Esophagus squamous epithelium (tissue), 5 donors: ENCODE measurements at regions not wholly inside any gene's neighbourhood (a gene's known extent, or its start where the extent isn't known, plus 50 kb on each side); places are given as distances from the start of the nearest gene placed in this dataset.
"Not testable (repeated sequence)": the region's sequence is repeated elsewhere in the genome, so short reads cannot be mapped to it uniquely, and the experiment has no call there.

Experiments
- DNase-seq: peaks from one replicate; lab custom pipeline; 2025; lab: John Stamatoyannopoulos, UW
- H3K27ac ChIP-seq, 4 donors: fragments of 200-600 bp; sonication (generic); one replicate each; pipeline ENCODE4 v1.5.1; 2016 to 2019; ENCODE audit warnings: mild to moderate bottlenecking in 1 of 4
- H3K27me3 ChIP-seq, 4 donors: fragments of 200-600 bp; sonication (generic); 1 replicate in 3 of 4; 2 replicates in 1 of 4; pipeline versions ENCODE4 v1.5.1 to v1.6.0; 2017 to 2021; ENCODE audit warnings: antibody characterized with exemption in 1 of 4
- H3K36me3 ChIP-seq, 3 donors: fragments of 200-600 bp; sonication (generic); one replicate each; pipeline ENCODE4 v1.5.1; 2016 to 2019
- H3K4me1 ChIP-seq, 3 donors: fragments of 200-600 bp; sonication (generic); one replicate each; pipeline ENCODE4 v1.5.1; 2017 to 2019
- H3K4me3 ChIP-seq, 4 donors: fragments of 200-600 bp; sonication (generic); 1 replicate in 3 of 4; 2 replicates in 1 of 4; pipeline ENCODE4 v1.5.1; 2016 to 2019; ENCODE audit warnings: mild to moderate bottlenecking in 2 of 4, moderate library complexity in 1 of 4
- H3K9me3 ChIP-seq, 3 donors: fragments of 200-600 bp; sonication (generic); one replicate each; pipeline ENCODE4 v1.5.1; 2016 to 2019
- POLR2A ChIP-seq, 4 donors: fragments of 450-650 bp; IDR thresholded peaks; one replicate each; pipeline ENCODE4 v1.6.1; 2017; ENCODE audit warnings: antibody characterized with exemption in 4 of 4, mild to moderate bottlenecking in 4 of 4, moderate library complexity in 3 of 4
- WGBS, 2 donors: methylation state at CpG; one replicate each; pipeline ENCODE4 v1.1.5; 2018; 5-methylcytosine and 5-hydroxymethylcytosine counted together
- intact Hi-C: fragments of 100-400 bp; cut with DNase I; formaldehyde crosslinking; loops from one replicate; pipeline ENCODE4 v1.15.0; 2022
- TF ChIP-seq, protein P1 (sequence below), 6 experiments: fragments of 450-650 bp in 4 of 6; fragments of 200-600 bp in 2 of 6; sonication (generic) in 2 of 6; IDR thresholded peaks; one replicate each; pipeline ENCODE4 v1.5.1; 2016 to 2019; ENCODE audit warnings: antibody characterized with exemption in 6 of 6, mild to moderate bottlenecking in 4 of 6, moderate library complexity in 4 of 6
- donor health status: DM: yes; HTN: yes; CAD: no.

DNA sequence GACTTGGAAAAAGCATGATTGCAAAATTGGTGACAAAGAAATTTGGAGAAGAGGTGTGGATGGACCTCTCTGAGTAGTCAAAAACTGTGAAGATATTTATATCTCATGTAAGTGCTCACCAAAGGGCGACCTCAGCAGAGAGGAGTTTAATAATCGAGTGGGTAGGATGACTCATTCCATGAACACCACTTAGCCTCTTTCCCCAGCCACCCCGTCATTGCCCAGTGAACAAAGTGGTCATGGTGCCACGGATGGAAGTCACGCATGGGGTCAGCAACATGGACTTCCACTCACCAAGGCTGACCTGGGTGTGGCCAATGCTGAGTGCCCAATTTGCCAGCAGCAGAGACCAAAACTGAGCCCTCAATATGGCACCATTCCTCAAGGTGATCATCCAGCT, 997.4 kb upstream of the GYPC start:
- Histone ChIP-seq H3K27ac (no peak overlapping the region), H3K9me3 (peaks cover 0 to 18% (median 0%) of the 10 kb centered on the region in 3 donors), H3K36me3 (no peaks in the 10 kb centered on the region), H3K4me1 (no peaks in the 10 kb centered on the region), H3K27me3 (no peaks in the 10 kb centered on the region), H3K4me3 (no peak overlapping the region)
- no peak for DNase-seq
- 61 to 75% methylated on average over 3 to 5 of the region's 5 CpGs for WGBS, 2 donors
- TF ChIP-seq, protein P1, sequence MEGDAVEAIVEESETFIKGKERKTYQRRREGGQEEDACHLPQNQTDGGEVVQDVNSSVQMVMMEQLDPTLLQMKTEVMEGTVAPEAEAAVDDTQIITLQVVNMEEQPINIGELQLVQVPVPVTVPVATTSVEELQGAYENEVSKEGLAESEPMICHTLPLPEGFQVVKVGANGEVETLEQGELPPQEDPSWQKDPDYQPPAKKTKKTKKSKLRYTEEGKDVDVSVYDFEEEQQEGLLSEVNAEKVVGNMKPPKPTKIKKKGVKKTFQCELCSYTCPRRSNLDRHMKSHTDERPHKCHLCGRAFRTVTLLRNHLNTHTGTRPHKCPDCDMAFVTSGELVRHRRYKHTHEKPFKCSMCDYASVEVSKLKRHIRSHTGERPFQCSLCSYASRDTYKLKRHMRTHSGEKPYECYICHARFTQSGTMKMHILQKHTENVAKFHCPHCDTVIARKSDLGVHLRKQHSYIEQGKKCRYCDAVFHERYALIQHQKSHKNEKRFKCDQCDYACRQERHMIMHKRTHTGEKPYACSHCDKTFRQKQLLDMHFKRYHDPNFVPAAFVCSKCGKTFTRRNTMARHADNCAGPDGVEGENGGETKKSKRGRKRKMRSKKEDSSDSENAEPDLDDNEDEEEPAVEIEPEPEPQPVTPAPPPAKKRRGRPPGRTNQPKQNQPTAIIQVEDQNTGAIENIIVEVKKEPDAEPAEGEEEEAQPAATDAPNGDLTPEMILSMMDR (IDR thresholded peaks at IDR 0.05) = no peak
- no peak for TF ChIP-seq POLR2A (IDR thresholded peaks at IDR 0.05)
- intact Hi-C loops = no loop called here

DNA sequence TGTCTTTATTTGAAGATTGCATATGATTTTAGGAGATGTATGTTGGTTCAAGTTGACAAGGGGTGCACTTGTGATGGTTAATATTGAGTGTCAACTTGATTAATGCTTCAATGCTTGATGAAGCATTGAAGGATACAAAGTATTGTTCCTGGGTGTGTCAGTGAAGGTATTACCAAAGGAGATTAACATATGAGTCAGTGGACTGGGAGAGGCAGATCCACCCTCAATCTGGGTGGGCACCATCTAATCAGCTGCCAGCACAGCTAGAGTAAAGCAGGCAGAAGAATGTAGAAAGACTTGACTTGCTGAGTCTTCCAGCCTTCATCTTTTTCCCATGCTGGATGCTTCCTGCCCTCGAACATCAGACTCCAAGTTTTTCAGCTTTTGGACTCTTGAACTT, 995.6 kb upstream of the GYPC start:
- intact Hi-C loops, DNase-seq, H3K4me3 ChIP-seq, H3K36me3 ChIP-seq, H3K27me3 ChIP-seq, H3K27ac ChIP-seq, H3K4me1 ChIP-seq: not testable (repeated sequence)
- H3K9me3 ChIP-seq = peaks cover 0 to 22% (median 0%) of the 10 kb centered on the region in 3 donors
- WGBS, 2 donors = 11 to 31% methylated on average over 1 of the region's 1 CpG

DNA sequence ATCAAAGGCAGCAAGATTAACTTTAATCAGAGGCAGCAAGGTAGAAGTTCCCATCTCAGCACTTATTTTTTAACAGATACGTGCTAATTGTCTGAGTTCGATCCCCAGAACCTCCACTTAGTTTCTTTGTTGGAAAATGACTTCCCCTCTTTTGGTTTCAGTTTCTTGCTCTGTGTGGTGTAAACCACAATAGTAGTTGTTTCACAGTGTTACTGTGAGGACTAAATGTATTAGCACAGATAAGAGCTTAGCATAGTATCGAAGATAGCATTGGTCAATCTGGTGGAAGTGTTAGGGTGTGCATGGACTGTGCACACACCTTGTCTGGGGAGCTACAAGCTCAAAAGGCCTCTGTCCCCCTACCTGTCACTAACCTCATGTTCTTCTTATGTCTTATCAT, 988.3 kb upstream of the GYPC start:
- Histone ChIP-seq H3K27ac (no peak overlapping the region), H3K27me3 (no peaks in the 10 kb centered on the region), H3K4me3 (no peak overlapping the region), H3K4me1 (no peaks in the 10 kb centered on the region), H3K9me3 (peaks cover 0 to 9% (median 0%) of the 10 kb centered on the region in 3 donors), H3K36me3 (no peaks in the 10 kb centered on the region)
- intact Hi-C loops = no loop called here
- 52 to 68% methylated on average over 3 of the region's 3 CpGs for WGBS, 2 donors
- no peak for DNase-seq
- TF ChIP-seq, protein P1 (IDR thresholded peaks at IDR 0.05) = no peak
- TF ChIP-seq POLR2A (IDR thresholded peaks at IDR 0.05) = no peak

GRCh38 chr2:125679903-125680302, 976.1 kb upstream of the GYPC start:
- Histone ChIP-seq H3K4me3 (no peak overlapping the region), H3K4me1 (no peaks in the 10 kb centered on the region), H3K36me3 (no peaks in the 10 kb centered on the region), H3K27ac (no peak overlapping the region), H3K27me3 (no peaks in the 10 kb centered on the region), H3K9me3 (peaks cover 0 to 10% (median 0%) of the 10 kb centered on the region in 3 donors)
- 43 to 86% methylated on average over 1 to 4 of the region's 4 CpGs for WGBS, 2 donors
- intact Hi-C loops = no loop called here
- no peak for TF ChIP-seq POLR2A (IDR thresholded peaks at IDR 0.05)
- TF ChIP-seq, protein P1 (IDR thresholded peaks at IDR 0.05) = no peak
- DNase-seq = no peak

DNA sequence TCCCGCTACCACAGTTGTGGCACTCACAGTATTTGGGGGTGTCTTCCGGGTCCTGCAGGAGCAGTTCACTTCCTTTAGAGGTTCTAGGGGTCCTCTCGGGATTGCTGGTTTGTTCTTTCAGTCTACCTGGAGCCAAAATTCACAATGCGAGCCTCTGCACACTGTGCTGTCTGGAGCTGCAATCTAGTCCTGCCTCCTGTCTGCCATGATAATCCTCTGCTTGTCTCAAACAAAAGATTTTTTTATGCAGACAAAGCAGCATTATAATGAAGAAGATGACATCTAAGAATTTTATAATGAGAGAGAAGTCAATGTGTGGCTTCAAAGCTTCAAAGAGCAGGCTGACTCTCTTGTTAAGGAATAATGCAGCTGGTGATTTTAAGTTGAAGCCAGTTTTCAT, 975.1 kb upstream of the GYPC start:
- intact Hi-C loops = no loop called here
- Histone ChIP-seq H3K27me3 (no peaks in the 10 kb centered on the region), H3K4me1 (no peaks in the 10 kb centered on the region), H3K27ac (no peak overlapping the region), H3K4me3 (no peak overlapping the region), H3K9me3 (peaks cover 0 to 10% (median 0%) of the 10 kb centered on the region in 3 donors), H3K36me3 (no peaks in the 10 kb centered on the region)
- no peak for DNase-seq
- 78 to 89% methylated on average over 3 to 4 of the region's 4 CpGs for WGBS, 2 donors
- TF ChIP-seq POLR2A (IDR thresholded peaks at IDR 0.05) = no peak
- TF ChIP-seq, protein P1 (IDR thresholded peaks at IDR 0.05) = no peak

DNA sequence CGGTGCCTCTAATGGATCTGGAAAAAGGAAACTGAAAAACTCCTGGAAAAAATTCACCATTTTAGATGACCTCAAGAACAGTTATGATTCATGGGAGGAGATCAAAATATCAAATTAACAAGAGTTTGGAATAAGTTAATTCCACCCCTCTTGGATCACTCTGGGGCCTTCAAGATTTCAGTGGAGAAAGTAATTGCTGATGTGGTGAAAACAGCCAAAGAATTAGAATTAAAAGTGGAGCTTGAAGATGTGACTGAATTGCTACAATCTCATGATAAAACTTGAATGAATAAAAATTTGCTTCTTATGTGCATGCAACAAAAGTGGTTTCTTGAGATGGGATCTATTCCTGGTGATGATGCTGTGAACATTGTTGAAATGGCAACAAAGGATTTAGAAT, 974.4 kb upstream of the GYPC start:
- no peaks in the 10 kb centered on the region for H3K4me1 ChIP-seq
- H3K27me3 ChIP-seq = no peaks in the 10 kb centered on the region
- peaks cover 0 to 10% (median 0%) of the 10 kb centered on the region in 3 donors for H3K9me3 ChIP-seq
- TF ChIP-seq, protein P1 (IDR thresholded peaks at IDR 0.05) = no peak
- TF ChIP-seq POLR2A (IDR thresholded peaks at IDR 0.05) = no peak
- no peaks in the 10 kb centered on the region for H3K36me3 ChIP-seq
- H3K4me3 ChIP-seq = no peak overlapping the region
- WGBS, 2 donors = 85 to 88% methylated on average over 1 of the region's 1 CpG
- no peak overlapping the region for H3K27ac ChIP-seq
- no peak for DNase-seq
- intact Hi-C loops = no loop called here
